Endothelial cell (in vitro differentiated cells): ENCODE measurements at regions not wholly inside any gene's neighbourhood (a gene's known extent, or its start where the extent isn't known, plus 50 kb on each side); places are given as distances from the start of the nearest gene placed in this dataset.

ENCODE experiments used
- DNase-seq: peaks from one replicate; pipeline ENCODE4 v3.0.0; 2021; ENCODE audit warnings: low spot score
- H3K27ac Mint-ChIP-seq: one replicate; pipeline ENCODE4 v1.8.0; 2021; ENCODE audit warnings: mixed read lengths, inconsistent platforms; ENCODE audit not compliant: unreplicated experiment
- H3K27me3 Mint-ChIP-seq: one replicate; pipeline ENCODE4 v1.8.0; 2021; ENCODE audit warnings: mild to moderate bottlenecking, moderate library complexity, mixed read lengths, inconsistent platforms; ENCODE audit not compliant: unreplicated experiment
- H3K36me3 Mint-ChIP-seq: one replicate; pipeline ENCODE4 v1.8.0; 2021; ENCODE audit warnings: mild to moderate bottlenecking, low read depth, mixed read lengths, inconsistent platforms; ENCODE audit not compliant: unreplicated experiment
- H3K4me1 Mint-ChIP-seq: one replicate; pipeline ENCODE4 v1.8.0; 2021; ENCODE audit warnings: mild to moderate bottlenecking, mixed read lengths, inconsistent platforms; ENCODE audit not compliant: unreplicated experiment
- H3K4me3 Mint-ChIP-seq: one replicate; pipeline ENCODE4 v1.8.0; 2021; ENCODE audit warnings: mild to moderate bottlenecking, mixed read lengths, inconsistent platforms; ENCODE audit not compliant: unreplicated experiment
- H3K9me3 Mint-ChIP-seq: one replicate; pipeline ENCODE4 v1.8.0; 2021; ENCODE audit warnings: mixed read lengths, inconsistent platforms; ENCODE audit not compliant: unreplicated experiment
- CTCF ChIP-seq: fragments of 200-600 bp; sonication (generic); IDR thresholded peaks from one replicate; pipeline ENCODE4 v1.5.0; 2021; ENCODE audit warnings: antibody characterized with exemption; ENCODE audit not compliant: unreplicated experiment

GRCh38 chr2:139949242-139949972 lies 1169.2 kb upstream of the NXPH2 start:
- H3K4me1 Mint-ChIP-seq: no peaks in the 10 kb centered on the region
- no peaks in the 10 kb centered on the region for H3K36me3 Mint-ChIP-seq
- no peak overlapping the region for H3K4me3 Mint-ChIP-seq
- H3K9me3 Mint-ChIP-seq: no peaks in the 10 kb centered on the region
- DNase-seq: no peak
- H3K27ac Mint-ChIP-seq: no peak overlapping the region
- H3K27me3 Mint-ChIP-seq: no peaks in the 10 kb centered on the region
- no peak for TF ChIP-seq CTCF

GRCh38 chr2:139946690-139947089 lies 1166.5 kb upstream of the NXPH2 start:
- no peak for TF ChIP-seq CTCF
- H3K4me1 Mint-ChIP-seq: no peaks in the 10 kb centered on the region
- H3K4me3 Mint-ChIP-seq: no peak overlapping the region
- H3K27ac Mint-ChIP-seq: no peak overlapping the region
- no peaks in the 10 kb centered on the region for H3K27me3 Mint-ChIP-seq
- H3K36me3 Mint-ChIP-seq: no peaks in the 10 kb centered on the region
- no peaks in the 10 kb centered on the region for H3K9me3 Mint-ChIP-seq
- no peak for DNase-seq

GRCh38 chr2:139940686-139941085 lies 1160.5 kb upstream of the NXPH2 start:
- Mint-ChIP-seq H3K4me3 (no peak overlapping the region), H3K27me3 (no peaks in the 10 kb centered on the region), H3K4me1 (peaks cover 8% of the 10 kb centered on the region), H3K9me3 (peaks cover 5% of the 10 kb centered on the region), H3K27ac (no peak overlapping the region), H3K36me3 (no peaks in the 10 kb centered on the region)
- DNase-seq: no peak
- no peak for TF ChIP-seq CTCF

- no peaks in the 10 kb centered on the region for H3K27me3 Mint-ChIP-seq
- H3K4me3 Mint-ChIP-seq: no peak overlapping the region
- no peak for DNase-seq
- no peaks in the 10 kb centered on the region for H3K9me3 Mint-ChIP-seq
- no peak for TF ChIP-seq CTCF
- H3K27ac Mint-ChIP-seq: no peak overlapping the region
- H3K36me3 Mint-ChIP-seq: no peaks in the 10 kb centered on the region
- no peaks in the 10 kb centered on the region for H3K4me1 Mint-ChIP-seq
Measured at GRCh38 chr2:139925903-139926302, 1145.7 kb upstream of the NXPH2 start.

GRCh38 chr2:139924070-139924469 lies 1143.9 kb upstream of the NXPH2 start:
- Mint-ChIP-seq H3K27me3 (no peaks in the 10 kb centered on the region), H3K27ac (no peak overlapping the region)
- DNase-seq: no peak

More at GRCh38 chr2:139924070-139924469, 1143.9 kb upstream of the NXPH2 start:
- H3K4me1 Mint-ChIP-seq: no peaks in the 10 kb centered on the region
- H3K9me3 Mint-ChIP-seq: no peaks in the 10 kb centered on the region
- no peaks in the 10 kb centered on the region for H3K36me3 Mint-ChIP-seq
- H3K4me3 Mint-ChIP-seq: no peak overlapping the region
- TF ChIP-seq CTCF: no peak
